ENCODE measurements at regions not wholly inside any gene's neighbourhood (a gene's known extent, or its start where the extent isn't known, plus 50 kb on each side); places are given as distances from the start of the nearest gene placed in this dataset.

- DNase-seq, result no peak
Observed at GRCh38 chr2:43171789-43172188, 54.6 kb downstream of the ZFP36L2 start.

- no peak for DNase-seq
Observed at GRCh38 chr2:43170405-43171105, 55.9 kb downstream of the ZFP36L2 start.

- DNase-seq, result peak; percentile 74
Observed at GRCh38 chr2:43169987-43170386, 56.4 kb downstream of the ZFP36L2 start.

GRCh38 chr2:43169099-43169945 is 57.1 kb downstream of the ZFP36L2 start:
- no peak for DNase-seq

- DNase-seq, result no peak
Observed at GRCh38 chr2:43168016-43168369, 58.4 kb downstream of the ZFP36L2 start.

GRCh38 chr2:43165378-43166069 is 60.9 kb downstream of the ZFP36L2 start:
- no peak for DNase-seq

- DNase-seq, result no peak
Observed at GRCh38 chr2:43164686-43165085, 61.7 kb downstream of the ZFP36L2 start.

- DNase-seq, result no peak
Observed at GRCh38 chr2:43163584-43164270, 62.7 kb downstream of the ZFP36L2 start.

GRCh38 chr2:43162511-43162776 is 64.0 kb downstream of the ZFP36L2 start:
- DNase-seq, result no peak

GRCh38 chr2:43161650-43162510 is 64.5 kb downstream of the ZFP36L2 start:
- no peak for DNase-seq

GRCh38 chr2:43160778-43161177 is 65.6 kb downstream of the ZFP36L2 start:
- no peak for DNase-seq

- DNase-seq, result no peak
Observed at GRCh38 chr2:43159797-43160196, 66.6 kb downstream of the ZFP36L2 start.

GRCh38 chr2:43158259-43158880 is 68.0 kb downstream of the ZFP36L2 start:
- DNase-seq, result peak; percentile 77

- no peak for DNase-seq
Observed at GRCh38 chr2:43157506-43158246, 68.7 kb downstream of the ZFP36L2 start.

GRCh38 chr2:43155851-43156411 is 70.5 kb downstream of the ZFP36L2 start:
- DNase-seq, result no peak

GRCh38 chr2:43154685-43155084 is 71.7 kb downstream of the ZFP36L2 start:
- DNase-seq, result no peak

- DNase-seq, result no peak
Observed at GRCh38 chr2:43152741-43153647, 73.4 kb downstream of the ZFP36L2 start.

GRCh38 chr2:43152186-43152585 is 74.2 kb downstream of the ZFP36L2 start:
- DNase-seq, result no peak

GRCh38 chr2:43149482-43150107 is 76.8 kb downstream of the ZFP36L2 start:
- peak; percentile 83 for DNase-seq
